Endometrium (tissue), 2 donors: ENCODE measurements at regions not wholly inside any gene's neighbourhood (a gene's known extent, or its start where the extent isn't known, plus 50 kb on each side); places are given as distances from the start of the nearest gene placed in this dataset.

Experiments used
- FAIRE-seq: peaks from 2 replicates; lab custom pipeline; 2012; peaks lifted over from hg19 to GRCh38; lab: Jason Lieb, UNC
- donor health status: control.
- donor health status: control.

GRCh38 chr11:113553915-113554314, 78.7 kb upstream of the DRD2 start:
- FAIRE-seq = no peak

- peak; percentile 84 for FAIRE-seq
These were observed 78.0 kb upstream of the DRD2 start for GRCh38 chr11:113553235-113553634.

- no peak for FAIRE-seq
These were observed 77.1 kb upstream of the DRD2 start for GRCh38 chr11:113552271-113552670.

- FAIRE-seq = no peak
These were observed 76.4 kb upstream of the DRD2 start for GRCh38 chr11:113551645-113552044.

GRCh38 chr11:113549611-113550578, 74.7 kb upstream of the DRD2 start:
- FAIRE-seq = no peak

- FAIRE-seq = no peak
These were observed 73.9 kb upstream of the DRD2 start for GRCh38 chr11:113549061-113549460.

DNA sequence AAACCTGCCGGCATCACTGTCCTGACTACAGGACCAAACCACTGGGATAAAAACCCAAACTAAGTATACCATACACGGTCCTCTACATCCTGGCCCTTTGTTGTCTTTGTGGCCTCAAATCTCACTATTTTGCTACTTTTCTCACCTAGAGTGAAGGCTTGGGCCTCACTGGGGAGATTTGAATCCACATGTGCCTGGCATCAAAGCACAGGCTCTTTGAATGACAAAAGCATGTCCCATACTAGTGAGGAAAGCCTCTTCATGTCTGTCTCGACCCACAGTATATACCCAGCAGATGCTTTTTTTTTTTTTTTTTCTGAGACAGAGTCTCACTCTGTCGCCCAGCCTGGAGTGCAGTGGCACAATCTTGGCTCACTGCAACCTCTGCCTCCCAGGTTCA, 72.5 kb upstream of the DRD2 start:
- no peak for FAIRE-seq

DNA sequence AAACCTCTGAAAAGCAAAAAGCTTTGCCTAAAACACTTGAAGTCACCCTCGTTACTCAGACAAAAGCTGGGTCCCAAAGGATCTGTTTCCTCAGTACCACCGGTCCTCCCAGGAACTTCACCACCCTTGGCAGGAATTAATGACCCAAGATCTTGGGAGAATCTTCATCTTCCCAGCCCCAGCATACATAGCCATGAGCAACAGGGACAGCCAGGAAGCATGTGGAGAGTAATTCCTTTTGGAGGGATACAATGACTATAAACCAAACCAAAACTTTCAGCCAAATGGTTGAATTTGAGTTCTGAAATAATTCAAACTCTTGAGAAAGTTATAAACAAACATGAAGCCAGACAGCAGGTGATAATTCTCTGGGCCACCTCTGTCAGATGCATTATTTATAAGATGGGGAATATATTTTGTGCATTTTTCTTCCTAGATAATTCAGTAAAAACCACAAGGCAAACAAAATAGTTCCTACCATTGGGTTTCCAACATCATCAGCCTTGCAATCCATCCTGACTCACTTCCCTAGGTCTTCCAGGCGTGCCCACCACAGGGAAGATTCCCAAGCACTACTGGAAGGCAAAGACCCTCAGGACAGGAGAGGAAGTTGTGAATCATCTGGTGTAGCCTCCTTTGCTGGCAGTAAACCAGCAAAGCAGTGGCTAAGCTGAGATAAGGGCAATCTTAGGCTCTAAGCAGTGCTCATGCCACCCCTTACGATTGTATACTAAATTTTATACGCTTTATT, 71.7 kb upstream of the DRD2 start:
- FAIRE-seq = no peak

GRCh38 chr11:113542420-113542819, 67.2 kb upstream of the DRD2 start:
- no peak for FAIRE-seq

DNA sequence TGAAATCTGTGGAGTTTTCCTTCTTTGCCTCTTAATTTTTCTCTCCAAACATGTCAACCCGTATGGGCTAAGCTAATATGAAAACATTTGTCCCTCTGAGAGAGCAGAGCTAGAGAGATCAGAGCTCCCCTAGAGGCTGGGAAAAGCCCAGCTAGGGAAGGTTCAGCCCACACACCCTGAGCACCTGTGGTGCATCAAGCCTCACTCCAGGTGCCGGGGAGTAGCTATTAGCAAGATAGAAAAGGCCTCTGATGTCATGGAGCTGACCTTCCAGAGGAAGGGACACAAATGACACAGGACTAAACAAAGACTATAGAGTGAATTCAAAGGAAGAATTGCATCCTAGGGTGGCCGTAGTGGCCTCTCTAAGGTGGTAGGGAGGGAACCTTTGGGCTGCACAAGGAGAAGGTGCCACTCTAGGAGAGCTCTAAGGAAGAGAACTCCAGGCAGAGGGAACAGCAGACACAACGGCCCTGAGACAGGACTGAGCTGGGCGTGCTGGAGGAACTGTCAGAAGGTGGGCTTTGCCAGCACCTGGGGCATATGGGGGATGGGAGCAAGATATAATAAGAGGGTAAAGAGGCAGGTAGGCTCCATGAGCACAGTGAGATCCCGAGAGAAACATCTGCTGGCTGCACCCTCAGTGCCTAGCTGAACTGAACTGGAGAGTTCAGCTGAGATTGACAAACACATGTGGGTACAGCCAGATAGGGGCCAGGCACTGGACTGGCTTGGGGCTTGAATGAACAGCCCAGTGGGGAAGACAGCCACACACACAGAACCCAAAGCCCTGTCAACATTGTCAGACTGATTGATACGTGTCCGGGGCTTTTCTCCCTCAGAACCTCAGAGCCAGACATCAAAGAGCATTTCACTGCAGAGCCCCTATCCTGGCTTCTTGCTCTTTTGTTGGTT, 65.5 kb upstream of the DRD2 start:
- FAIRE-seq = no peak

DNA sequence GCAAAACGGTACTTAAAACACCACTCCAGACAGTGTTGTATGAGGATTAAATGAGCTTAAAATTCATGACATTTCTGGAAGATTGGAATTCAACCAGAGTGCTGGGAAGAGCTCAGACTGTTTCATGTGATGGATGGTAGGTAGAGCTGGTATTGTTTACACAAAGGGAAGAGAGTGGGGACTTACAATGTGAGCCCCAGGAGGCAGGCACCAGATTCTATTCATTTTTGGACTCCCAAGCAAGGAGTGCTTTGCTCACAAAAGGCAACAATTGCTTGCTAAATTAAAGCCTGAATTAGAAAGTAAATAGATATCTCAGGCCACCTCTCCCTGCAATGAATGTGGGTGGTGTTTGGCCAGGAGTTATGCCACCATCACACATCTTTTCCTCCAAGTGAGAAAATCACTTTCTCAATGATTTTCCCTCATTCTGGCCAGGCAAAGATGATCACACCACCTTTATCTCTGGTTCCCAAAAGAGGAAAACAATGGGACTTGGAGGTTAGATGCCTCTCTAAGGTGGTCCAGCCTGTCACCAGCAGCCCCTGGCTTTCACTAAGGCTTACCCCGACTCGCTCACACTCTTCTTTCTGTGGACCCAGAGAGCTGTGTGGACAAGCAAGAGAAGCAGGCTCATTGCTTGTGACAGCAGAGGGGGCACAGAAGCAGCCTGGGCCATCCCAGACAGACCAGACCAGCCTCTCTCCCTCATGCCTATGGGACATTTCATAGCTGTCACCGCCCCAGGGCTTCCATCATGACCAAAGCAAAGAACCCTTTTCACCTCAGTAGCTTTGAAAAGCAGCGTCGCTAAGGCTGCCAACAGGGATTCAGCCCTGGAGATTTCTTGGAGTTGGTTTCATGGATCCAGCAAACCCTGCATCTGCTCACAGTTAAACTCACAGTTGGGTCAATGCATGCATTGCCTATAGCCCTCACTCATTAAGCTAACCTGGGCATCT, 63.5 kb upstream of the DRD2 start:
- FAIRE-seq = no peak

GRCh38 chr11:113534625-113535024, 59.4 kb upstream of the DRD2 start:
- no peak for FAIRE-seq

- FAIRE-seq = no peak
These were observed 58.2 kb upstream of the DRD2 start for GRCh38 chr11:113533425-113533698.

DNA sequence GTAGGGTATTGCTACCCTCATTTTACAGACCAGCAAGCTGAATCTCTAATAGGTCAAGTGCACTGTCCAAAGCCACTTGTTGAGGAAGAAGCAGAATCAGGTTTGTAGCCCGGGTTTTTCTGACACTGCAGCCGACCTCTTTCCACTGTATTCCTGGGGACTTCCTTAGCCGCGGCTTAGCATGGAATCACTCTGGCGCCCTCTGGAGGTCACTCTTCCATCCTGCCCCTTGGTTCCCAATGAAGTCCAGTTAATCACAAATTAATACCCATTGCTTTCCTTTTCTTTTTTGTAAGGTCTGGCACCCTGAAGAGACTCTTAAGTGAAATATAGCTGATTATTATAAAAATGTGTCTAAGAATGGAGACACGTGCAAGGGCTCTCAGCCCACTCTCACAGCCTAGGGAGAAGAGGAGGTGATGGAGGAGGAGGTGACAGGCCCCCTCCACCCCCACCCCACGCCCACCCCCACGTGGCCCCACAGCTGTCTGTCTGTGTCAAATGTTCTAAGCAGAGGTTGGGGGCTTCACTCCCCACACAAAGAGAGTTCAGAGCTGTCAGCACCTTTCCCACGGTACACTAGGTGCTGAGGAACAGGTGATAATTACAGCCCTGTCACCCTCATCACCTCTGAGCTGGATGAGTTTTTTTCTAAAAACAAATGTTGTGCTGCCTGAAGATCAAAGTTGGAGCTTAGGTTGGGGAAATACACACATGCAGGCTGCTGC, 57.7 kb upstream of the DRD2 start:
- no peak for FAIRE-seq

DNA sequence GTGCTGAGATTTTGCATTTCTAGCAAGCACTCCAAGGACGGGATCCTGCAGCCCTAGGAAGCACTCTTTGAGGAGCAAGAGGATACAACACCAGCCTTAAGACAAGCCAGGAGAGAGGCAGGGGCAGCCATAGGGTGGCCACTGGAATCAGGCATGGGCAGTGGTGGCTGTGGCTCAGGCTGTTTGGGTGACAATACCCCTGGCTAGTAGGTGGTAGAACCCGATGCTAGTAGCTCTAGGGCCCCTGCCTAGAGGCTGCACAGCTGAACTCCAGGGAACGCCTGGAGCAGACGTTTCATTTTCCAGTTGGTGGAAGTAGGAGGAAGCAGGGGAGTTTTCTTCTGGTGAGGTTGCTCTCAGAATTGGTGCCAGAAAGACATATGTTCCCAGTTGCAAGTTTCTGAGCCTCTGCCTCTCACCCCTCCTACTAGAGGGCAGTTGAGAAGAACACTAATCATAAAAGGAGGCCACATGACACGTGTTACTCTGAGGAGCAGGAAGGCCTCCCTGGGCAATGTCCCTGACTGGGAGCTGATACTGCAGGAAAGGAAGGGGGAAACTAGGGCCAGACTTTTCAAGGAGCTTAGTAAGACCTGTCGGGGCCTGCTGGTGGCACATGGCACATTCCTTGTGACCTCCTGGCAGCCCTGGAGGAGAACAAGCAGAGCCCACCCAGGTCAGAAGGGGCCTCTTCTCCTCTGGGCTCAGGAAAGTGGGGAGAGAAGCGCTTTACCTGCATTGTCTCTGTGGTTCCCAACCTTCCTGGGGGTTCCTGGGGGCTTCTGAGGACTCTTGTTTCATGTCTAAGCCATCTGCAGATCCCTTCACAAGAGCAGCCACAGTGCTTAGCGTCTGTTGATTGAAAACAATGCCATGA, 56.6 kb upstream of the DRD2 start:
- peak; percentile 26 for FAIRE-seq

DNA sequence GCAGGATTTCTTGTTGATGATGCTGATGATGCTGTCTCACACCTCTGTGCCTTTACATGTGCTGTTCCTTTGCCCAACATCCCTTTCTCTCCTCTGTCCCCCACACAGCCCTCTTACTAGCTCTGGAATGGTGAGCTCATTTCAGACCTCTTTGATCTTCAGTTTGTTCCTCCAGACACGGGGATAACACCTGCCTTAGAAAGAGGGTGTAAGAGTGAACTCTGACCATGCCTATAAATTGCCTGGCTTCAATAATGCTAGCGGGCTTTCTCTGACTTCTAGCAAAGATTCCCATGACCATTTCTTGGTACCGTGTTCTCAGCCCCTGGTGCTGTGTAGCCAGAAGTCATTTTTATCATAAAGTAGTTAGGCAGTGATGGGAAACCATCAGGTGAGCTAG, 55.9 kb upstream of the DRD2 start:
- no peak for FAIRE-seq

DNA sequence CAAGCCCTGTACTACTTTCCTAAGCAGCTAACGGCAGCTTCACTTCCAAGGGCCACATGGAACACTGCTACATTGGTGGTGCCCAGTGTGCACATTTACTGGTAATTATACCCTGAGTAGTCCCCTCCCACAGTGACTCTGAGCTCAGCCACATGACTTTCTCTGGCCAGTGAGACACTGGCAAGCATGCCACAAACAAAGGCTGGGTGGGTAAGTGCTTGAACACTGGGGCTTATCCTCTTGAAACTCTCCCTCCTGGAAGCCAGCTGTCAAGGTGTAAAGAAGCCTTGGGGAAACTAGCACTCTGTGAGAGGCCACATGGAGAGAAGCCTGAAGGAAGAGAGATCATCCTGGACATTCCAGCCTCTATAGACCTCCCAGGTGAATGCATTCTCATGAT, 54.4 kb upstream of the DRD2 start:
- no peak for FAIRE-seq

- FAIRE-seq = no peak
These were observed 53.8 kb upstream of the DRD2 start for GRCh38 chr11:113528982-113529381.

- no peak for FAIRE-seq
These were observed 51.3 kb upstream of the DRD2 start for GRCh38 chr11:113526521-113526920.
